ENCODE measurements at regions not wholly inside any gene's neighbourhood (a gene's known extent, or its start where the extent isn't known, plus 50 kb on each side); places are given as distances from the start of the nearest gene placed in this dataset.

- intact Hi-C loops (cut with DNase I) = no loop called here
- H3K4me3 ChIP-seq = no peak overlapping the region
- H3K9me3 ChIP-seq = no peaks in the 10 kb centered on the region
- H3K4me1 ChIP-seq = no peaks in the 10 kb centered on the region
- TF ChIP-seq CTCF (IDR thresholded peaks at IDR 0.05) = no peak
- ATAC-seq (no peak), DNase-seq (no peak)
- no peaks in the 10 kb centered on the region for H3K27me3 ChIP-seq (ENCODE audit: low read depth)
- H3K36me3 ChIP-seq = no peaks in the 10 kb centered on the region
- H3K27ac ChIP-seq = no peak overlapping the region
Observed at GRCh38 chr20:7330850-7331249, 563.4 kb downstream of the BMP2 start.

- Histone ChIP-seq H3K27ac (no peak overlapping the region), H3K4me3 (no peak overlapping the region), H3K36me3 (no peaks in the 10 kb centered on the region), H3K4me1 (no peaks in the 10 kb centered on the region), H3K9me3 (no peaks in the 10 kb centered on the region), H3K27me3 (ENCODE audit: low read depth) (no peaks in the 10 kb centered on the region)
- DNase-seq = no peak
- no peak for TF ChIP-seq CTCF (IDR thresholded peaks at IDR 0.05)
- ATAC-seq = no peak
- intact Hi-C loops (cut with DNase I) = no loop called here
Observed at GRCh38 chr20:7332169-7332568, 564.7 kb downstream of the BMP2 start.

DNA sequence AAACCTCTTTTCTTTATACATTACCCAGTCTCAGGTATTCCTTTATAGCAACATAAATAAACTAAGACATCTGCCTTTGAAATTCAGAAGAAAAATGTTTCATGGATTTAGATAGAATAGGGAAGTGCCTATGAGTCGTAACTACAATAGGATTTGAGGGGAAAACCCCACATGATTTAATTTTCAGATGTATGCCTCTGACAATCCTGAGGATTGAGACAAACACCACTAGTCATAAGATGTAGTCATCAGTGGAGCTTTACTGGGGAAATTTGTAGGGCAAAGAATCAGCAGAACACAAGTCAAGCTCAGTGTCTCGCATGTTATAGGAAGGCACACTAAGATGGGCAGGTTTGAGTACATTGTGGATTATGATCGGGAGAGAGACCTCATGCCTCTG is 566.4 kb downstream of the BMP2 start:
- intact Hi-C loops (cut with DNase I) = no loop called here
- H3K4me1 ChIP-seq = no peaks in the 10 kb centered on the region
- no peak for TF ChIP-seq CTCF (IDR thresholded peaks at IDR 0.05)
- DNase-seq (no peak), ATAC-seq (no peak)
- no peak overlapping the region for H3K27ac ChIP-seq
- H3K4me3 ChIP-seq = no peak overlapping the region
- H3K36me3 ChIP-seq = no peaks in the 10 kb centered on the region
- no peaks in the 10 kb centered on the region for H3K9me3 ChIP-seq
- no peaks in the 10 kb centered on the region for H3K27me3 ChIP-seq (ENCODE audit: low read depth)

- TF ChIP-seq CTCF (IDR thresholded peaks at IDR 0.05) = no peak
- Histone ChIP-seq H3K4me3 (no peak overlapping the region), H3K27ac (no peak overlapping the region), H3K36me3 (no peaks in the 10 kb centered on the region), H3K4me1 (no peaks in the 10 kb centered on the region), H3K9me3 (no peaks in the 10 kb centered on the region), H3K27me3 (ENCODE audit: low read depth) (no peaks in the 10 kb centered on the region)
- DNase-seq (no peak), ATAC-seq (no peak)
- intact Hi-C loops (cut with DNase I) = no loop called here
Observed at GRCh38 chr20:7346026-7346425, 578.5 kb downstream of the BMP2 start.

- no peak for TF ChIP-seq CTCF (IDR thresholded peaks at IDR 0.05)
Observed at GRCh38 chr20:7346562-7346961, 579.1 kb downstream of the BMP2 start.

DNA sequence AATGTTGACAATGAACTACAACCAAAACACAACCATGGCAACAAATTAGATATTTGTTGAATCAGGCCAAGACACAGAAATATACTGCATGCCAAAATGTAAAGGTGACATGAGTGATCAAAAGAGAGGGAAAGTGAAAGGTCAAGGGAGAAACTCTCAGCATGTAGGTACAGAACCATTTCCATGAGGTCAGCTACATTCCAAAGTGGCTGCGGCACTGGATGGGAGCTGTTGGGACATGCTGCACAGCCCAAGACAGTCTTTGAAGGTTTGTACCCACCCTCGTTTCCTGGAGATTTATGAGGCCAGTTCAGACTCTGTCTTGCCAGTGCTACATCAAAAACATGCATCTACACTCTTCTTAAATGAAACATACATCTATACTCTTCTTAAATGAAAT is 579.9 kb downstream of the BMP2 start:
- TF ChIP-seq CTCF (IDR thresholded peaks at IDR 0.05) = no peak
- Histone ChIP-seq H3K27ac (no peak overlapping the region), H3K9me3 (no peaks in the 10 kb centered on the region), H3K36me3 (no peaks in the 10 kb centered on the region), H3K4me1 (no peaks in the 10 kb centered on the region), H3K27me3 (ENCODE audit: low read depth) (no peaks in the 10 kb centered on the region), H3K4me3 (no peak overlapping the region)
- DNase-seq (no peak), ATAC-seq (no peak)
- intact Hi-C loops (cut with DNase I) = no loop called here

More at GRCh38 chr20:7346562-7346961, 579.1 kb downstream of the BMP2 start:
- no peaks in the 10 kb centered on the region for H3K4me1 ChIP-seq
- ATAC-seq (no peak), DNase-seq (no peak)
- H3K4me3 ChIP-seq = no peak overlapping the region
- no peaks in the 10 kb centered on the region for H3K36me3 ChIP-seq
- no peaks in the 10 kb centered on the region for H3K9me3 ChIP-seq
- no peaks in the 10 kb centered on the region for H3K27me3 ChIP-seq (ENCODE audit: low read depth)
- no peak overlapping the region for H3K27ac ChIP-seq
- intact Hi-C loops (cut with DNase I) = no loop called here
